GM23248 (cell line): ENCODE measurements at regions not wholly inside any gene's neighbourhood (a gene's known extent, or its start where the extent isn't known, plus 50 kb on each side); places are given as distances from the start of the nearest gene placed in this dataset.

Experiments used
- EZH2 ChIP-seq: fragments of 200-600 bp; sonication (generic); IDR thresholded peaks from 2 replicates; pipeline ENCODE4 v1.6.1; 2018; ENCODE audit warnings: antibody characterized with exemption, mild to moderate bottlenecking; ENCODE audit not compliant: insufficient read depth, poor library complexity, severe bottlenecking
- EZH2phosphoT487 ChIP-seq: fragments of 200-600 bp; sonication (generic); IDR thresholded peaks from 2 replicates; pipeline ENCODE4 v1.6.1; 2018; ENCODE audit warnings: antibody characterized with exemption, moderate library complexity, mild to moderate bottlenecking, low read depth; ENCODE audit not compliant: insufficient read depth

- no peak for TF ChIP-seq EZH2
- no peak for TF ChIP-seq EZH2phosphoT487
These were observed 92.7 kb upstream of the CDH5 start for GRCh38 chr16:66273644-66274334.
